Memory B cell (primary cell): ENCODE measurements at regions not wholly inside any gene's neighbourhood (a gene's known extent, or its start where the extent isn't known, plus 50 kb on each side); places are given as distances from the start of the nearest gene placed in this dataset.

Experiments
- ATAC-seq: fragments of 150-1000 bp; cut with Tn5 transposase; 2 replicates; pipeline ENCODE4 v1.10.0; 2021; ENCODE audit warnings: low read depth, mild to moderate bottlenecking, moderate library complexity
- DNase-seq, 2 donors: peaks; one replicate each; pipeline ENCODE4 v3.0.0; 2022; ENCODE audit warnings: low spot score in 2 of 2
- H3K27ac Mint-ChIP-seq: one replicate; pipeline ENCODE4 v1.8.0; 2022; ENCODE audit warnings: mild to moderate bottlenecking, moderate library complexity, mixed read lengths
- H3K27me3 Mint-ChIP-seq: one replicate; pipeline ENCODE4 v1.8.0; 2022; ENCODE audit warnings: mixed read lengths
- H3K36me3 Mint-ChIP-seq: one replicate; pipeline ENCODE4 v1.8.0; 2022; ENCODE audit warnings: mild to moderate bottlenecking, mixed read lengths
- H3K4me1 Mint-ChIP-seq: one replicate; pipeline ENCODE4 v1.8.0; 2022; ENCODE audit warnings: mixed read lengths
- H3K4me3 Mint-ChIP-seq: one replicate; pipeline ENCODE4 v1.8.0; 2022; ENCODE audit warnings: mild to moderate bottlenecking, moderate library complexity, mixed read lengths
- H3K9me3 Mint-ChIP-seq: one replicate; pipeline ENCODE4 v1.8.0; 2022; ENCODE audit warnings: mixed read lengths

DNA sequence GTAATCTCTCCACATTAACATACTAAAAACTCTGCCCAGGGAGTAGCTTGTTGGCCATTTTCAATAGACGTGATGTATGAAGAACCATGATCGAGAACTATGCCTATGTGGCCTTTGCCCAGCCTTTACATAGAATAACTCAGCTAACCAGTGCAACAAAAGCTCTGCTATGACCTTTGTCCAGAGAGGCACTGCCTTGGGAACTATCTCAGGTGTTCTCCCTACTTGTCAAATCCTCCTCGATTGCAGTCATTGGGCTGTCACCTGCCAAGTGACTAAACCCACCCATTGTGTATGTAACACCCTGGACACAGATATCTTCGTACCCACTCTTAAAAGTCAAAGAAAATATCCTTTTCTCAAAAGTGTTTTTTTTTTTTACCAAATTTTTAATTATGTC lies 610.3 kb upstream of the GALNTL6 start:
- Mint-ChIP-seq H3K36me3 (no peaks in the 10 kb centered on the region), H3K4me1 (no peaks in the 10 kb centered on the region), H3K27ac (no peak overlapping the region), H3K9me3 (no peaks in the 10 kb centered on the region), H3K27me3 (no peaks in the 10 kb centered on the region), H3K4me3 (no peak overlapping the region)
- DNase-seq, result no peak
- ATAC-seq, result no peak

DNA sequence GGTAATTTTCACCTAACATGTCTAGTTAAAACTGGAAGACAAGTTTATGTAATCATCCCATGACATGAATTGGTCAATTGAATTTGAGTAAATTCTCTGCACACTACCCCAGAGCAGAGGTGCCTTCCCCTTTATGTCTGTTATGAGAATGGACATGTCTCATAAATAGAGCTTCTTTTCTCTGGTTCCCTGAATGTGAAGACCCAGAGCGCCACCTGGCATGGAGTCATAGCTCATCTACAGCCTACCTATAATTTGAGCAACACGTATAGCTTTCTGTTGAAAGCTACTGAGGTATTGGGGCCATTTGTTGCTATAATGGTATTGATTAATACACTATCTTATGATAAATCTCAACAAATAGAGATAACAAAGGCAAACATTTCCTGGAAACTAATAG lies 626.5 kb upstream of the GALNTL6 start:
- Mint-ChIP-seq H3K27ac (no peak overlapping the region), H3K27me3 (no peaks in the 10 kb centered on the region), H3K4me3 (no peak overlapping the region), H3K36me3 (no peaks in the 10 kb centered on the region), H3K4me1 (no peaks in the 10 kb centered on the region), H3K9me3 (no peaks in the 10 kb centered on the region)
- DNase-seq (no peak), ATAC-seq (no peak)

DNA sequence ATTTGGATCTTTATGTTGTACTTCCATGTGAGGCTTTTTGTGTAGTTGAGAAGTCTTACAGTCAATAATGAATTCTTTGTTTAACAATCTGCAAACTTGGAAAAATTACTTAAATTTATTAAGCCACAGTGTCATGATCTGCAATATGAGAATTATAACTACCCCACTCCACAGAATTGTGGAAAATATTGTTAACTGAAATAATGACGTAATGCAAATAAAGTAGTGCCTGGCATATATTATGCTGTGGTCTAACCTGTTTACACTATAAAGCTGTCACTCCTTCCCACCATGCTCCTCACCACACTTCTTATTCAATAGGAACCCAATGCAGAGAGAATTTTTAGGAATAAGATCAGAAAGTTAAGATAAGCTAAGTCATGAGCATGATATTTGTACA lies 632.1 kb upstream of the GALNTL6 start:
- H3K9me3 Mint-ChIP-seq, result no peaks in the 10 kb centered on the region
- no peaks in the 10 kb centered on the region for H3K36me3 Mint-ChIP-seq
- DNase-seq (no peak), ATAC-seq (no peak)
- H3K27ac Mint-ChIP-seq, result no peak overlapping the region
- H3K4me1 Mint-ChIP-seq, result no peaks in the 10 kb centered on the region
- H3K27me3 Mint-ChIP-seq, result no peaks in the 10 kb centered on the region
- no peak overlapping the region for H3K4me3 Mint-ChIP-seq

DNA sequence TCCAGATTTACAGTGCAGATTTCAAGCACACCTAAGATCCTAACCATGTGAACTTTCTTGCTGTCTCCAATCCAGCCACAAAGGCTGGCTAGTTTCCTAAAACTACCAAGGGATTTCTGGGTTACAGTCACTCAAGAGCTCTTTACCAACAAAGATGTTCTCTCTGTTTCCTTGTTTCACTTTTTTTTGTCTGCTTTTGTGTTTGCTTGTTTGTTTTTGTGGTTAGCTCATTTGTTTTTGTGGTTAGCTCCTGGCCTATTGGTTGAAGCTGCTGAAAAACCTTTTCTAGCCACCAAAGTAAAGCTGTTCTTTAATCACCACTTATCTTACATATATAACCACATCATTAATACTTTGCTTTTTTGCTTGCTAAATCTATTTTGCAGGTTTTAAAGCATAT lies 642.5 kb upstream of the GALNTL6 start:
- DNase-seq (no peak), ATAC-seq (no peak)
- Mint-ChIP-seq H3K4me1 (no peaks in the 10 kb centered on the region), H3K4me3 (no peak overlapping the region), H3K27me3 (no peaks in the 10 kb centered on the region), H3K9me3 (peaks cover 7% of the 10 kb centered on the region), H3K36me3 (no peaks in the 10 kb centered on the region), H3K27ac (no peak overlapping the region)

DNA sequence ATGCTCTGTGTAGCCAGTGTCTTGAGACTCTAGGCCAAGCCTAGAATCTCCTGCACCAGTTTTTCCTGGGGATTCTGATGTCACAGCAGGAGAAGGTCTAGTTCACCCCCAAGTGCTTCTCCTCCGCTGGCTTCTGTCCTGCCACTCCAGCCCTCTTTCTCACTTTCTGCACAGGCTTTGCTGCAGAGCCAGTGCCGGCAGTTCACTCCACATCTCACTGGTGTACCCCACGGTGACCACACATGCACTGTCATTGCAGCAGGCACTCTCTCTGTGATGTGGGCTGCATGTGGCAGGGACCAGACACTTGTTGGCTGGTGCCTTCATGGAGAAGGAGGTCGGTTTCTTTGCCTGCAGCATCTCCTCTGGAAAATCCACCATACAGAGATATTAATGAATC lies 643.8 kb upstream of the GALNTL6 start:
- DNase-seq (no peak), ATAC-seq (no peak)
- Mint-ChIP-seq H3K4me3 (no peak overlapping the region), H3K27ac (no peak overlapping the region), H3K36me3 (no peaks in the 10 kb centered on the region), H3K27me3 (no peaks in the 10 kb centered on the region), H3K9me3 (peaks cover 7% of the 10 kb centered on the region), H3K4me1 (no peaks in the 10 kb centered on the region)

DNA sequence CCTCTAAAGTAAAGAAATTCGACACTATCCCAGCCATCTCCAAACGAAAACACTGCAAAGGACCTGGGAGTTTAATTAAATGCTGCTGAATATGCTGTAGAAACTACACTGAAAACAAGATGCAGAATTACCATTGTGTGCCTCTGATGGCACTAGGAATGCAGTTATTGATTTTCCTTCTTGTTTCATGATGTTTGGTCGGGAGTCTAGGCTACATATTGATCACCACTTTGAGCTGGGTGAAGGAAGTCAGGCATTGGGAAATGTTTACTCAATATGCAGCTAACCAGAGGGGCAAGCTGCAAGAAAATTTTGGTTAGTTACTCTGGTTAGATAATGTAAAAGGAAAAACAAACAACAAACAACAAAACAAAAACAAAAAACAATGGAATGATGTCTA lies 650.7 kb upstream of the GALNTL6 start:
- no peaks in the 10 kb centered on the region for H3K4me1 Mint-ChIP-seq
- peaks cover 3% of the 10 kb centered on the region for H3K9me3 Mint-ChIP-seq
- ATAC-seq (no peak), DNase-seq (no peak)
- no peak overlapping the region for H3K27ac Mint-ChIP-seq
- H3K4me3 Mint-ChIP-seq, result no peak overlapping the region
- no peaks in the 10 kb centered on the region for H3K36me3 Mint-ChIP-seq
- H3K27me3 Mint-ChIP-seq, result no peaks in the 10 kb centered on the region

DNA sequence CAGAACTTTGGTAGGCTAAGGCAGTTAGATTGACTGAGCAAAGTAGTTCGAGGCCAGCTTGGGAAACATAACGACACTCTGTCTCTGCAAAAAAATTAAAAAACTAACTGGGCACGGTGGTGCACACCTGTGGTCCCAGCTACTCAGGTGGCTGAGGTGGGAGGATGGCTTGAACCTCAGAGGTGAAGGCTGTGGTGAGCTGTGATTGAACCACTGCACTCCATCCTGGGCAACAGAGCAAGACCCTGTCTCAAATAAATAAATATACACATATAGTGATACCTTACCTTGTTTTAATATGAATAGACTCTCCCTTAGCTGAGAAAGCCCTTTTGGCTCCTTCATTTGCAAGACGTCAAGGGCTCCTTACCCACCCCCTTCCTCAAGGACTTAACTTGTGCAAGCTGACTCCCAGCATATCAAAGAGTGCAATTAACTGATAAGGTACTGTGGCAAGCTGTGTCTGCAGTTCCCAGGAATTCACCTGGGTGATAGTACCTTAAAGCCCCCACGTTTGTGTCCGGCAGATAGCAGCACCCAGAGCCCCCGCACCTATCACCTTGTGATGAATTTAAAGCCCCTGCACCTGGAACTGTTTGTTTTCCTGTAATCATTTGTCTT lies 655.6 kb upstream of the GALNTL6 start:
- no peak for ATAC-seq
- no peak for DNase-seq
- no peaks in the 10 kb centered on the region for H3K4me1 Mint-ChIP-seq
- no peak overlapping the region for H3K4me3 Mint-ChIP-seq
- H3K27me3 Mint-ChIP-seq, result no peaks in the 10 kb centered on the region
- peaks cover 2% of the 10 kb centered on the region for H3K9me3 Mint-ChIP-seq
- no peaks in the 10 kb centered on the region for H3K36me3 Mint-ChIP-seq
- no peak overlapping the region for H3K27ac Mint-ChIP-seq

DNA sequence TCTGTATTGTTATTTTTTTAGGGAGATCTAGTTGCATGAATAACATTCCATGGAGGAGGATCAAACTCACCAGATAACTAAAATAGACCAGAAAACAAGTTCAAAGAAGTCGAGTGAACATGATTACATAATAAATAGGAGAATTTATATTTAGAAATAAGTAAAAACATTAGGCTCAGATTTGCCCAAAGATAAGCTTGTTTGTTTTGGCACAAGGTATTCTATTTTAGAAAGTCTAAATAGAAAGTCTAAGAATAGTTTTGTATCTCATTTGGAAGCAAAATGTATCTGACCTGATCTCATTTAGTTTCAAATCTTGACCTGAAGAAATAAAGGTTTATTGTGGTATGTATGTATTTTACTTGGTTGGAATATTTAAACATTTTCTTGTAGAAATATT lies 670.6 kb upstream of the GALNTL6 start:
- H3K27me3 Mint-ChIP-seq, result no peaks in the 10 kb centered on the region
- H3K9me3 Mint-ChIP-seq, result peaks cover 4% of the 10 kb centered on the region
- no peak overlapping the region for H3K4me3 Mint-ChIP-seq
- H3K4me1 Mint-ChIP-seq, result no peaks in the 10 kb centered on the region
- no peak overlapping the region for H3K27ac Mint-ChIP-seq
- DNase-seq (no peak), ATAC-seq (no peak)
- H3K36me3 Mint-ChIP-seq, result no peaks in the 10 kb centered on the region

DNA sequence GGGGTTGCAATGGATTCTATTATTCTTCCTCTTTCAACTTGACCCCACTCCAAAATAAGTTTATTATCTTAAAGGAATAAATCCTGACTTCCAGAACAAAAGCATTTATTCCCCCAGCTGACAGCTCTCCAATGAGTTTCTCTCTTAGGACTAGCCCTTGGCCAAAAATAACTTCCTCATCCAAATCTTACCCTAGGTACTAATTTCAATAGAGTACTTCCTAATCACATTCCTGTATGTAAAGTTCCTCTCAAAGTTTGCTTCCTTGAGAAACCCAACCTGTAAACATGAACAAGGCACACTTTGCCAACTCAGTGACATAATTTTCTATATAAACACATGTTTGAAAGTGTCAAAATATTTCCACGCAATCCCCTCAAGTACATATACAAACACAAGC lies 671.2 kb upstream of the GALNTL6 start:
- no peaks in the 10 kb centered on the region for H3K36me3 Mint-ChIP-seq
- no peak overlapping the region for H3K4me3 Mint-ChIP-seq
- ATAC-seq (no peak), DNase-seq (no peak)
- H3K27me3 Mint-ChIP-seq, result no peaks in the 10 kb centered on the region
- peaks cover 4% of the 10 kb centered on the region for H3K9me3 Mint-ChIP-seq
- no peak overlapping the region for H3K27ac Mint-ChIP-seq
- H3K4me1 Mint-ChIP-seq, result no peaks in the 10 kb centered on the region

DNA sequence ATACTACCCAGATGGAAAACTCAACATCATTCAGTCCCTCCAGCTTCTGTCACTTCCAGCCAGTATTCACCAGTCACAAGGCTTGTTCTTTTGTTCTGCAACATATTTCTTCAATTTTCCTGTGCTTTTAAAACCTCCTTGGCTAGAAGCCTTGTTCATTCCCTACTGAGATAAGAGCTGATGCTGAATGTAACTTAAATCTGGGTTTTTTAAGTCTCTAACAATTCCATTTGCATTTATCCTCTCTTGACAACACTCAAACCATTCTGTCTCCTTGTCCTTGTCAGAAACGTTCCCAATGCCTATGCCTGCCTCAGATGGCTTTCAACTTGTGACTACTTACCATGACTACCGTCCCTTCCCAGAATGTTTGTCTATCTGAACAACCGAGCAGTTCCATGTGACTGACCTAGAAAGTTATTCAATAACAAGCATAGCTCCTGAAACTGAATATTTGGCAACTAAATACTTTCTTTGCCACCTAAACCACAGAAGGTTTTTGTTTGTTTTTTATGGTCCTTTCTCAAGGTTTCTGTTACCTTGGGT lies 682.9 kb upstream of the GALNTL6 start:
- Mint-ChIP-seq H3K36me3 (no peaks in the 10 kb centered on the region), H3K9me3 (no peaks in the 10 kb centered on the region), H3K27ac (no peak overlapping the region), H3K27me3 (no peaks in the 10 kb centered on the region), H3K4me1 (no peaks in the 10 kb centered on the region), H3K4me3 (no peak overlapping the region)
- DNase-seq (no peak), ATAC-seq (no peak)

DNA sequence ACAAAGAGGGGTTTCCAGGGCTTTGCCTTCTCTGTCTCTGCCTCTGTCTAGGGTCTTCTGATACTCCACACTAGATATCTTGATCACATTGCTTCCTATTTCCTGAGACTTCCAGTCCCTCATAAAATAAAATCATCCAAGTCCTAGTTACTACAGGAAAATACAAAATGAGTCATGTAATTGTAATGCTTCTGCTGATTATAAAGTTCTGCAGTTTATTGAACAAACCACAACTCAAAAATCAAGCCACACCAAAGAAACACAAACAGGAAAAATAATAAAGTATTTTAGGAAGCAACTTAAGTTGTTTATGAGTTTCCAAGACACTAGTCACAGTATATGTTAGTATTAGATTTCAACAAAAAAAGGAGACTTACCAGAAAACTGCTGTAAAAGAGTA lies 695.1 kb upstream of the GALNTL6 start:
- peaks cover 5% of the 10 kb centered on the region for H3K9me3 Mint-ChIP-seq
- H3K27ac Mint-ChIP-seq, result no peak overlapping the region
- no peaks in the 10 kb centered on the region for H3K36me3 Mint-ChIP-seq
- no peaks in the 10 kb centered on the region for H3K27me3 Mint-ChIP-seq
- ATAC-seq (no peak), DNase-seq (no peak)
- H3K4me3 Mint-ChIP-seq, result no peak overlapping the region
- no peaks in the 10 kb centered on the region for H3K4me1 Mint-ChIP-seq

DNA sequence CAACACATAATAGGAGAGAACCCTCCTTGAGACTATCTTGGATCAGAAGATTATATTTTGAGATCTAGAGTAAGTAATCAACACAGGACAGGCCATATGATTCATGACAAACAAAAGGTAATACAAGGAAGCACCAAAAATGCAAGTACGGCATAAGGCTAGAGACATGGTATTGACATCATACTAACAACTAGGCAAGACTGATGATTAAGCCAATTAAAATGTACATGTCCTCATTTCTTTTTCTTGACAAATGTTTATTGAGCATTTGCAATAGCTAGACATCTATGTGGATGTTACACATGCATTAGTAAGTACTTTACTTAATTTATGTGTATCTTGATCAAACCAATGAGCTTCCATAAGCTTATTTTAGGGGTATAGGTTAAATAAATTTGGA lies 695.7 kb upstream of the GALNTL6 start:
- H3K27me3 Mint-ChIP-seq, result no peaks in the 10 kb centered on the region
- H3K9me3 Mint-ChIP-seq, result peaks cover 5% of the 10 kb centered on the region
- H3K27ac Mint-ChIP-seq, result no peak overlapping the region
- no peak overlapping the region for H3K4me3 Mint-ChIP-seq
- no peaks in the 10 kb centered on the region for H3K4me1 Mint-ChIP-seq
- DNase-seq, result no peak
- ATAC-seq, result no peak
- H3K36me3 Mint-ChIP-seq, result no peaks in the 10 kb centered on the region

DNA sequence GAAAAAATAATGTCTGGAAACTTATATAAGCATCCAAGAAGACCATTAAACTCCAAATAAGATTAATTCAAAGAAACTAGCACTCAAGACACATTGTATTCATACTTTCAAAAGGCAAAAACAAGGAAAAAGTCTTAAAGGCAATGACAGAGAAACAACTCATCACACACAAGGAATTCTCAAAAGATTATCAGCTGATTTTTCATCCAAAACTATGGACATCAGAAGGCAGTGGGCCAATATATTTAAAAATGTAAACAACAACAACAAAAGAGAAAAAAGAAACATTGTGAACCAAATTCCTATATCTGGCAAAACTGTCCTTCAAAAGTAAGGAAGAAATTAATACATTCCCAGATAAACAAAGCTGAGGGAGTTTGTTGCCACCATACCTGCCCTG lies 711.4 kb upstream of the GALNTL6 start:
- H3K27ac Mint-ChIP-seq, result no peak overlapping the region
- no peak for DNase-seq
- no peaks in the 10 kb centered on the region for H3K36me3 Mint-ChIP-seq
- no peaks in the 10 kb centered on the region for H3K4me1 Mint-ChIP-seq
- ATAC-seq, result no peak
- H3K27me3 Mint-ChIP-seq, result no peaks in the 10 kb centered on the region
- peaks cover 8% of the 10 kb centered on the region for H3K9me3 Mint-ChIP-seq
- no peak overlapping the region for H3K4me3 Mint-ChIP-seq

DNA sequence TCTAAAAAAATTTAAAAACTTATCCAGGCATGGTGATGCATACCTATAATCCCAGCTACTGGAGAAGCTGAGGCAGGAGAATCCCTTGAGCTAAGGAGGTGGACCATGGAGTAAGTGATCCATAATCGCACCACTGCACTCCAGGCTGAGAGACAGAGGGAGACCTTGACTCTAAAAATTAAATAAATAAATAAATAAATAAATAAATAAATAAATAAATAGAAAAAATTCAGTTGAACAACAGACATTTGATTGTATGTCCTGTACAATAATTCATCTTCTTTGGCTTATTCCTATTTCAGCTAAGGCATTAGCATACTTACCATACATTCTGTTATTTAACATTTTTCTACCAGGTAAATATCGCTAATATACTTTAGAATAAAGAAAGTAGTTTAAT lies 726.1 kb upstream of the GALNTL6 start:
- Mint-ChIP-seq H3K4me3 (no peak overlapping the region), H3K4me1 (no peaks in the 10 kb centered on the region), H3K27me3 (no peaks in the 10 kb centered on the region), H3K9me3 (peaks cover 7% of the 10 kb centered on the region), H3K36me3 (no peaks in the 10 kb centered on the region), H3K27ac (no peak overlapping the region)
- DNase-seq (no peak), ATAC-seq (no peak)

DNA sequence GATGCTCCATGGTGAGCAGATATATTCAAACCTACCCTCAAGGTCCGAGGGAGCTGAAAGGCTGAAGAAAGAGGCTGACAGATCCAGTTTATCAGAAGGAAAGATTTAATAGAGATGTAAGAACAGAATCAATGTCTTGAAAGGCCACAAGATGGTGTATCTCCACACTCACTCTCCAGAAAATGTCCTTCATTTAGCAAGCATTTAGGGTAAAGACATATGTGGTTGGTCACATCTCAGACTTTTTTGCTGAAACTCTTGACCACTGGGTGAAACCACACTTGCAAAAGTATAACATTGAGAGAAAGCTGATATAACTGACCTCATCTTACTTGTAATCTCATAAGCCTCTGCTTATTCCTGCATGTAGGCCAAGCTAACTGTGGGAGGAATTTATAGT lies 745.8 kb upstream of the GALNTL6 start:
- no peak overlapping the region for H3K4me3 Mint-ChIP-seq
- no peaks in the 10 kb centered on the region for H3K4me1 Mint-ChIP-seq
- no peaks in the 10 kb centered on the region for H3K27me3 Mint-ChIP-seq
- ATAC-seq (no peak), DNase-seq (no peak)
- no peak overlapping the region for H3K27ac Mint-ChIP-seq
- H3K9me3 Mint-ChIP-seq, result peaks cover 2% of the 10 kb centered on the region
- H3K36me3 Mint-ChIP-seq, result no peaks in the 10 kb centered on the region
